CD4-positive, alpha-beta T cell treated with Interleukin-1 beta for 1 hour (primary cell): ENCODE measurements at regions not wholly inside any gene's neighbourhood (a gene's known extent, or its start where the extent isn't known, plus 50 kb on each side); places are given as distances from the start of the nearest gene placed in this dataset.
"Not testable (repeated sequence)": the region's sequence is repeated elsewhere in the genome, so short reads cannot be mapped to it uniquely, and the experiment has no call there.

Experiments
- DNase-seq, 2 donors: peaks; one replicate each; pipeline ENCODE4 v3.0.0-alpha.2; 2020 to 2022

- no peak for DNase-seq
Observed at GRCh38 chr5:18270635-18271338, 636.5 kb downstream of the TAF11L14 start.

- no peak for DNase-seq
Observed at GRCh38 chr5:18276939-18277338, 642.7 kb downstream of the TAF11L14 start.

GRCh38 chr5:18281947-18282581, 647.8 kb downstream of the TAF11L14 start:
- no peak for DNase-seq

- no peak for DNase-seq
Observed at GRCh38 chr5:18285257-18285656, 651.0 kb downstream of the TAF11L14 start.

GRCh38 chr5:18292146-18292545, 657.9 kb downstream of the TAF11L14 start:
- DNase-seq, result no peak

GRCh38 chr5:18295696-18296095, 661.4 kb downstream of the TAF11L14 start:
- DNase-seq, result not testable (repeated sequence)

GRCh38 chr5:18299166-18299565, 664.9 kb downstream of the TAF11L14 start:
- no peak for DNase-seq

- DNase-seq, result no peak
Observed at GRCh38 chr5:18305288-18305924, 671.1 kb downstream of the TAF11L14 start.

- no peak for DNase-seq
Observed at GRCh38 chr5:18311266-18311665, 677.0 kb downstream of the TAF11L14 start.

- DNase-seq, result no peak
Observed at GRCh38 chr5:18312016-18312415, 677.8 kb downstream of the TAF11L14 start.

GRCh38 chr5:18314192-18314778, 680.0 kb downstream of the TAF11L14 start:
- DNase-seq, result peak in 1 of 2 donors; percentile 3

GRCh38 chr5:18321262-18321942, 687.1 kb downstream of the TAF11L14 start:
- DNase-seq, result no peak

GRCh38 chr5:18323891-18324290, 689.6 kb downstream of the TAF11L14 start:
- no peak for DNase-seq

GRCh38 chr5:18325431-18325830, 691.2 kb downstream of the TAF11L14 start:
- no peak for DNase-seq

GRCh38 chr5:18329328-18329727, 695.1 kb downstream of the TAF11L14 start:
- no peak for DNase-seq

- no peak for DNase-seq
Observed at GRCh38 chr5:18333841-18334240, 699.6 kb downstream of the TAF11L14 start.

GRCh38 chr5:18334949-18335348, 700.7 kb downstream of the TAF11L14 start:
- DNase-seq, result no peak

- DNase-seq, result no peak
Observed at GRCh38 chr5:18354828-18355227, 720.6 kb downstream of the TAF11L14 start.

- no peak for DNase-seq
Observed at GRCh38 chr5:18357486-18357885, 723.2 kb downstream of the TAF11L14 start.

- DNase-seq, result no peak
Observed at GRCh38 chr5:18366234-18366633, 732.0 kb downstream of the TAF11L14 start.

- DNase-seq, result no peak
Observed at GRCh38 chr5:18370531-18370930, 736.3 kb downstream of the TAF11L14 start.

GRCh38 chr5:18375641-18376040, 741.4 kb downstream of the TAF11L14 start:
- no peak for DNase-seq

- DNase-seq, result no peak
Observed at GRCh38 chr5:18378066-18378465, 743.8 kb downstream of the TAF11L14 start.
